ENCODE measurements at regions not wholly inside any gene's neighbourhood (a gene's known extent, or its start where the extent isn't known, plus 50 kb on each side); places are given as distances from the start of the nearest gene placed in this dataset.
"Not testable (repeated sequence)": the region's sequence is repeated elsewhere in the genome, so short reads cannot be mapped to it uniquely, and the experiment has no call there.

GRCh38 chr7:125258876-125259417, 329.3 kb upstream of the POT1 start:
- intact Hi-C loops (cut with DNase I, micrococcal nuclease); DNase-seq; ATAC-seq: not testable (repeated sequence)

- intact Hi-C loops (cut with DNase I, micrococcal nuclease) = no loop called here
- no peak for ATAC-seq
- no peak for DNase-seq
Measured at GRCh38 chr7:125257617-125258016, 328.0 kb upstream of the POT1 start.

- DNase-seq (no peak), ATAC-seq (no peak)
Measured at GRCh38 chr7:125256446-125256845, 326.8 kb upstream of the POT1 start.

GRCh38 chr7:125255810-125256209, 326.2 kb upstream of the POT1 start:
- intact Hi-C loops (cut with DNase I, micrococcal nuclease) = no loop called here

More at GRCh38 chr7:125256446-125256845, 326.8 kb upstream of the POT1 start:
- intact Hi-C loops (cut with DNase I, micrococcal nuclease) = no loop called here

GRCh38 chr7:125254566-125254965, 324.9 kb upstream of the POT1 start:
- no peak for DNase-seq
- no peak for ATAC-seq
- intact Hi-C loops (cut with DNase I, micrococcal nuclease) = no loop called here

More at GRCh38 chr7:125255810-125256209, 326.2 kb upstream of the POT1 start:
- ATAC-seq (no peak), DNase-seq (no peak)

GRCh38 chr7:125253452-125254190, 324.0 kb upstream of the POT1 start:
- no peak for ATAC-seq
- intact Hi-C loops (cut with DNase I, micrococcal nuclease) = no loop called here
- DNase-seq = no peak

- DNase-seq (no peak), ATAC-seq (no peak)
- intact Hi-C loops (cut with DNase I, micrococcal nuclease) = no loop called here
Measured at GRCh38 chr7:125247514-125248098, 318.0 kb upstream of the POT1 start.

- intact Hi-C loops (cut with DNase I, micrococcal nuclease) = no loop called here
- no peak for DNase-seq
- no peak for ATAC-seq
Measured at GRCh38 chr7:125246706-125247105, 317.1 kb upstream of the POT1 start.

- no peak for ATAC-seq
Measured at GRCh38 chr7:125241548-125241947, 311.9 kb upstream of the POT1 start.

GRCh38 chr7:125222596-125222995, 293.0 kb upstream of the POT1 start:
- DNase-seq (no peak), ATAC-seq (no peak)
- intact Hi-C loops (cut with DNase I, micrococcal nuclease) = no loop called here

More at GRCh38 chr7:125241548-125241947, 311.9 kb upstream of the POT1 start:
- no peak for DNase-seq
- intact Hi-C loops (cut with DNase I, micrococcal nuclease) = no loop called here

GRCh38 chr7:125218076-125218475, 288.5 kb upstream of the POT1 start:
- no peak for DNase-seq
- intact Hi-C loops (cut with DNase I, micrococcal nuclease) = no loop called here
- ATAC-seq = no peak

- ATAC-seq (no peak), DNase-seq (no peak)
- intact Hi-C loops (cut with DNase I, micrococcal nuclease) = no loop called here
Measured at GRCh38 chr7:125201002-125201401, 271.4 kb upstream of the POT1 start.

GRCh38 chr7:125197731-125198393, 268.2 kb upstream of the POT1 start:
- ATAC-seq (no peak), DNase-seq (no peak)
- intact Hi-C loops (cut with DNase I, micrococcal nuclease) = no loop called here

GRCh38 chr7:125195156-125195555, 265.5 kb upstream of the POT1 start:
- DNase-seq (no peak), ATAC-seq (no peak)
- intact Hi-C loops (cut with DNase I, micrococcal nuclease) = no loop called here

- DNase-seq = no peak
- intact Hi-C loops (cut with DNase I, micrococcal nuclease) = no loop called here
- ATAC-seq = no peak
Measured at GRCh38 chr7:125193263-125193662, 263.6 kb upstream of the POT1 start.

GRCh38 chr7:125184801-125185200, 255.2 kb upstream of the POT1 start:
- DNase-seq = no peak
- no peak for ATAC-seq
- intact Hi-C loops (cut with DNase I, micrococcal nuclease) = no loop called here

- DNase-seq; ATAC-seq; intact Hi-C loops (cut with DNase I, micrococcal nuclease): not testable (repeated sequence)
Measured at GRCh38 chr7:125181569-125182267, 252.1 kb upstream of the POT1 start.

- no peak for ATAC-seq
- DNase-seq = no peak
- intact Hi-C loops (cut with DNase I, micrococcal nuclease) = no loop called here
Measured at GRCh38 chr7:125173571-125173970, 243.9 kb upstream of the POT1 start.

- intact Hi-C loops (cut with DNase I, micrococcal nuclease) = no loop called here
- no peak for DNase-seq
- ATAC-seq = no peak
Measured at GRCh38 chr7:125169088-125169487, 239.5 kb upstream of the POT1 start.
